Mesothelial cell of epicardium (in vitro differentiated cells): ENCODE measurements at regions not wholly inside any gene's neighbourhood (a gene's known extent, or its start where the extent isn't known, plus 50 kb on each side); places are given as distances from the start of the nearest gene placed in this dataset.

ENCODE experiments used
- DNase-seq, 2 experiments: peaks; one replicate each; pipeline ENCODE4 v3.0.0; 2021; ENCODE audit warnings: low spot score in 2 of 2; ENCODE audit not compliant: unreplicated experiment in 2 of 2
- H3K27ac Mint-ChIP-seq: 2 replicates; pipeline ENCODE4 v1.8.0; 2021; ENCODE audit warnings: mixed read lengths
- H3K27me3 Mint-ChIP-seq: 2 replicates; pipeline ENCODE4 v1.8.0; 2021; ENCODE audit warnings: low read depth, mixed read lengths
- H3K36me3 Mint-ChIP-seq: 2 replicates; pipeline ENCODE4 v1.8.0; 2021; ENCODE audit warnings: mixed read lengths
- H3K4me1 Mint-ChIP-seq: 2 replicates; pipeline ENCODE4 v1.8.0; 2021; ENCODE audit warnings: mixed read lengths
- H3K4me3 Mint-ChIP-seq: 2 replicates; pipeline ENCODE4 v1.8.0; 2021; ENCODE audit warnings: mild to moderate bottlenecking, moderate library complexity, mixed read lengths
- H3K9me3 Mint-ChIP-seq: 2 replicates; pipeline ENCODE4 v1.8.0; 2021; ENCODE audit warnings: mixed read lengths
- CTCF ChIP-seq: fragments of 200-600 bp; sonication (generic); IDR thresholded peaks from one replicate; pipeline ENCODE4 v1.5.0; 2021; ENCODE audit warnings: antibody characterized with exemption; ENCODE audit not compliant: unreplicated experiment

DNA sequence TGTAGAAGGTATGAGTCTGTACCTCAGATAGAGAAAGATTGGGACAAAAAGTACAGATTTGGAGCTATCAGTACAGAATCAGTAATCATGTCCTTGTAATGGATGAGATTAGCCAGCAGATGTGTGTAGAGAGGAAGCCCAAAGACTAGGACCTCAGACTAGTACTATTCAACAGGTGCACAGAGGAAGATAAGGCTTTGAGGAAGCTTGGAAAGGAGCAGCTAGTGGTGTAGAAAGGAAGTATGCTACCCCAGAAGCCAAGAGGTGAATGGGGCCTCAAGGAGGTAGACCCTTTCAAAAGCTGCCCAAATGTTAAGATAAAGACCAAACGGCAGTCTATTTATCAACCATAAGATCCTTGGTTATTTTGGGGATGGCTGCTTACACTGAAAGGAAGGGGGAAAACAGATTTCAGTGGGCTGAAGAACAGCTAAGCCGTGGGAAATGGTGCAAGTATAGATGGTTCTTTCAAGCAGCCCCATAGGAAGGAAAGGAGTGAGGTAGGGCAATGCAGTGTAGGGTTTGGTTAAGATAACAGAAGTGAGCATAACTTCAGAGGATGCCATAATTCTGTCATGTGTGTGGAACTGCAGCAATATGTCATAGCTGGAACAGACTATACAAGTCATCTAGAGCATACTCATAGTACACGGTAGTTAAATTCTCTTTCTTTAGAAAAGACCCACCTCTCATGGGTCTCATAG is 221.7 kb downstream of the HHIPL2 start:
- no peak for DNase-seq
- Mint-ChIP-seq H3K9me3 (no peaks in the 10 kb centered on the region), H3K36me3 (no peaks in the 10 kb centered on the region), H3K4me1 (no peaks in the 10 kb centered on the region), H3K4me3 (no peak overlapping the region), H3K27ac (no peak overlapping the region), H3K27me3 (peaks cover 8% of the 10 kb centered on the region)
- no peak for TF ChIP-seq CTCF

DNA sequence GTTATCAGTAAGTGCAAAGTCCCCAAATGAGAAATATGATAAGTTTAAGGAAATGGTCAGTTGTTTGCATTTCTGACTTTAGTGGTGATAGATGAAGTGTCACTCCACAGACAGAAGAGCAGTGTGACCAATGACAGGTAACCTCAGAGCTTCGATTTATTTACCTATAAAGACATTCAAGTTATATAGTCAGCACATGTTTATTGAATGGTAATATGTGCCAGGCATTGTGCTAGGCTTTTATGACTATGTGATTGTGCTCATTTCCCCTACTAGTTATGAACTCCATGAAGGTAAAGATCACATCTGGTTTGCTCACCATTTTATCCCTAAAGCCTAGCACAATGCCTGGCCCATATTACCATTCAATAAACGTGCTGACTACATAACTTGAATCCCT is 222.4 kb downstream of the HHIPL2 start:
- no peak for TF ChIP-seq CTCF
- no peaks in the 10 kb centered on the region for H3K4me1 Mint-ChIP-seq
- H3K4me3 Mint-ChIP-seq = no peak overlapping the region
- H3K9me3 Mint-ChIP-seq = no peaks in the 10 kb centered on the region
- H3K36me3 Mint-ChIP-seq = no peaks in the 10 kb centered on the region
- no peak for DNase-seq
- H3K27me3 Mint-ChIP-seq = peaks cover 13% of the 10 kb centered on the region
- no peak overlapping the region for H3K27ac Mint-ChIP-seq

GRCh38 chr1:222314839-222315238 is 233.1 kb downstream of the HHIPL2 start:
- Mint-ChIP-seq H3K4me1 (no peaks in the 10 kb centered on the region), H3K27ac (no peak overlapping the region), H3K4me3 (no peak overlapping the region)

GRCh38 chr1:222310836-222311235 is 237.1 kb downstream of the HHIPL2 start:
- no peak overlapping the region for H3K27ac Mint-ChIP-seq
- H3K4me1 Mint-ChIP-seq = peaks cover 2% of the 10 kb centered on the region
- no peaks in the 10 kb centered on the region for H3K36me3 Mint-ChIP-seq
- TF ChIP-seq CTCF = no peak
- H3K4me3 Mint-ChIP-seq = no peak overlapping the region
- no peaks in the 10 kb centered on the region for H3K9me3 Mint-ChIP-seq
- no peak for DNase-seq
- H3K27me3 Mint-ChIP-seq = peaks cover 2% of the 10 kb centered on the region

More at GRCh38 chr1:222314839-222315238, 233.1 kb downstream of the HHIPL2 start:
- TF ChIP-seq CTCF = no peak
- no peaks in the 10 kb centered on the region for H3K9me3 Mint-ChIP-seq
- DNase-seq = no peak
- peaks cover 12% of the 10 kb centered on the region for H3K27me3 Mint-ChIP-seq
- no peaks in the 10 kb centered on the region for H3K36me3 Mint-ChIP-seq

- no peaks in the 10 kb centered on the region for H3K36me3 Mint-ChIP-seq
- no peaks in the 10 kb centered on the region for H3K27me3 Mint-ChIP-seq
- no peak for TF ChIP-seq CTCF
- peaks cover 4% of the 10 kb centered on the region for H3K4me1 Mint-ChIP-seq
- no peak overlapping the region for H3K27ac Mint-ChIP-seq
- no peak for DNase-seq
- H3K4me3 Mint-ChIP-seq = no peak overlapping the region
- no peaks in the 10 kb centered on the region for H3K9me3 Mint-ChIP-seq
Measured at GRCh38 chr1:222307621-222308020, 240.3 kb downstream of the HHIPL2 start.

DNA sequence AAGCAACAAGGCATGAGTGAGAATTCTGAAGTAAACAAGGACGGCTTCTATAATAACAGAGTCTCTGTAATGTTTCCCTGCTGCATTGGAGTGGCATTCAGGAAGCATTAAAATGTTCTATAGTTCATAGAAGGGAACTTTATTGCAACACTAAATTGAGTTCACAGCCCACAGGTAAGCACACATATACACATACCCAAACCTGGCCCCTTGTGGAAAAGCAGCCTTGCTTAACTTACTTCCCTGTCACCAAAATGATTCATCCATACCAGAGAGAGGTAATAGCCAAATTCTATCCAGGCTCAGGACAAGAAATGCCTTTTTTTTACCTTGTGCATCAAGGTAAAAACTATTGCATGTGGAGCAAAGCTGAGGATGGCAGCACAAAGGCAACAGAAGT is 241.4 kb downstream of the HHIPL2 start:
- no peak for TF ChIP-seq CTCF
- no peak overlapping the region for H3K4me3 Mint-ChIP-seq
- H3K9me3 Mint-ChIP-seq = no peaks in the 10 kb centered on the region
- no peak for DNase-seq
- H3K4me1 Mint-ChIP-seq = peaks cover 4% of the 10 kb centered on the region
- H3K36me3 Mint-ChIP-seq = no peaks in the 10 kb centered on the region
- H3K27ac Mint-ChIP-seq = no peak overlapping the region
- peaks cover 6% of the 10 kb centered on the region for H3K27me3 Mint-ChIP-seq
